Heart left ventricle (tissue), 16 donors: ENCODE measurements at regions not wholly inside any gene's neighbourhood (a gene's known extent, or its start where the extent isn't known, plus 50 kb on each side); places are given as distances from the start of the nearest gene placed in this dataset.

Experiments used
- ATAC-seq, 4 donors: fragments of 200-7000 bp; cut with Tn5 transposase; one replicate each; pipeline ENCODE4 v1.9.1; 2020 to 2022; ENCODE audit warnings: moderate library complexity in 4 of 4, mild to moderate bottlenecking in 3 of 4, moderate number of reproducible peaks in 1 of 4
- DNase-seq, 5 donors: peaks; one replicate each; pipeline ENCODE4 v3.0.0-alpha.2; 2020
- H3K27ac ChIP-seq, 12 donors: fragments of 200-600 bp; sonication (generic) in 4 of 12; one replicate each; pipeline versions ENCODE4 v1.5.0 to v1.8.0; 2016 to 2022; ENCODE audit warnings: mild to moderate bottlenecking in 2 of 12
- H3K27me3 ChIP-seq, 9 donors: fragments of 200-600 bp; sonication (generic) in 2 of 9; one replicate each; pipeline versions ENCODE4 v1.5.1 to v1.8.0; 2016 to 2022; ENCODE audit warnings: mild to moderate bottlenecking in 3 of 9
- H3K36me3 ChIP-seq, 9 donors: fragments of 200-600 bp; sonication (generic) in 2 of 9; one replicate each; pipeline versions ENCODE4 v1.5.0 to v1.8.0; 2018 to 2022; ENCODE audit warnings: mild to moderate bottlenecking in 2 of 9
- H3K4me1 ChIP-seq, 12 donors: fragments of 200-600 bp; sonication (generic) in 4 of 12; one replicate each; pipeline versions ENCODE4 v1.5.0 to v1.8.0; 2016 to 2022; ENCODE audit warnings: mild to moderate bottlenecking in 3 of 12
- H3K4me3 ChIP-seq, 12 donors: fragments of 200-600 bp; sonication (generic) in 4 of 12; one replicate each; pipeline versions ENCODE4 v1.5.0 to v1.8.0; 2017 to 2022; ENCODE audit warnings: mild to moderate bottlenecking in 9 of 12, moderate library complexity in 4 of 12
- H3K9me3 ChIP-seq, 12 donors: fragments of 200-600 bp; sonication (generic) in 4 of 12; one replicate each; pipeline versions ENCODE4 v1.5.0 to v1.8.0; 2016 to 2022; ENCODE audit warnings: mild to moderate bottlenecking in 1 of 12
- POLR2A ChIP-seq, 2 donors: fragments of 450-650 bp; IDR thresholded peaks; one replicate each; pipeline ENCODE4 v1.6.1; 2017; ENCODE audit warnings: antibody characterized with exemption in 2 of 2, mild to moderate bottlenecking in 2 of 2, moderate library complexity in 2 of 2
- WGBS, 4 donors: extraction: QIAGEN DNeasy Blood & Tissue Kit in 2 of 4; methylation state at CpG; one replicate each; pipeline versions ENCODE4 v1.1.5 to v1.1.7; 2013 to 2018; 5-methylcytosine and 5-hydroxymethylcytosine counted together
- intact Hi-C, 10 donors: fragments of 100-400 bp; cut with DNase I; formaldehyde crosslinking; loops; one replicate each; pipeline versions ENCODE4 v1.11.1 to v1.14.2; 2022
- TF ChIP-seq, protein P1 (sequence below), 12 donors: fragments of 200-600 bp; sonication (generic) in 4 of 12; IDR thresholded peaks; one replicate each; pipeline versions ENCODE4 v1.5.0 to v1.8.0; 2018 to 2022; ENCODE audit warnings: antibody characterized with exemption in 12 of 12, mild to moderate bottlenecking in 5 of 12
- donor health status: ischemic (EF 13 %, LVEDD 7.1; RV severe dilation, severe dysfunction).
- donor health status: healthy with polysubstance abuse.
- donor health status: DM: no; HTN: yes; CAD: no.
- donor health status: DM: no; HTN: no; CAD: no.
- donor health status: ischemic (EF 25% LVEDD 6.9; RV normal size, moderate dysfunction).
- donor health status: ischemic (EF 25% LVEDD 5.7; RV mildly dilated, moderate dysfunction).
- donor health status: healthy.
- donor health status: DM: yes; HTN: yes; CAD: no.
- donor health status: ischemic (EF 35%, LVEDD 5.7; RV mildly dilated, moderate dysfunction).
- donor health status: nonischemic (EF 11% LVEDD 7.7; RV severe dilation, severe dysfunction).
- donor health status: DM: yes; HTN: yes; CAD: no.
- donor health status: PGD.
- donor health status: ischemic (EF 29% LVEDD 5.4; RV normal size, mild dysfunction).
- donor health status: nonischemic (EF 23%, LVEDD 6.1; RV moderate dilation, normal function).

DNA sequence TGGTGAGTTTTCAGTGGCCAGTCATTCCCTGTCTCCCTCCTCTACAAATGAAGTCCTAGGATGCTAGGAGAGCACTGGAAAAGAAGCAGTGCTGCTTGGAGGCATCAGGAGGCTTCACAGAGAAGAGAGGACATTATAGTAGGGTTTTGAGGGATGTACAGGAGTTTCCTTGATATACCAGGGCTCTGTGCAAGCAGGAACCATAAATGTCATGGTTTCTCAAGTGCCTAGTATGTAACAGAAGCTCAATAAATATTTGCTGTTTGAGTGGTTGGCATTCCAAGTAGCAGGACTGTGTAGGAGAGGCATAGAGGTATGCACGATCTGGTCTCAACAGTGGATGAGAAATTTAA, 133.5 kb upstream of the WNT4 start:
- intact Hi-C loops = loop anchor here in 9 of 10 donors (5.0 to 10.0 kb wide), 3 partner anchors 142 to 172 kb away; no protein-coding TSS in a partner anchor
- TF ChIP-seq POLR2A (IDR thresholded peaks at IDR 0.05) = no peak
- TF ChIP-seq, protein P1, sequence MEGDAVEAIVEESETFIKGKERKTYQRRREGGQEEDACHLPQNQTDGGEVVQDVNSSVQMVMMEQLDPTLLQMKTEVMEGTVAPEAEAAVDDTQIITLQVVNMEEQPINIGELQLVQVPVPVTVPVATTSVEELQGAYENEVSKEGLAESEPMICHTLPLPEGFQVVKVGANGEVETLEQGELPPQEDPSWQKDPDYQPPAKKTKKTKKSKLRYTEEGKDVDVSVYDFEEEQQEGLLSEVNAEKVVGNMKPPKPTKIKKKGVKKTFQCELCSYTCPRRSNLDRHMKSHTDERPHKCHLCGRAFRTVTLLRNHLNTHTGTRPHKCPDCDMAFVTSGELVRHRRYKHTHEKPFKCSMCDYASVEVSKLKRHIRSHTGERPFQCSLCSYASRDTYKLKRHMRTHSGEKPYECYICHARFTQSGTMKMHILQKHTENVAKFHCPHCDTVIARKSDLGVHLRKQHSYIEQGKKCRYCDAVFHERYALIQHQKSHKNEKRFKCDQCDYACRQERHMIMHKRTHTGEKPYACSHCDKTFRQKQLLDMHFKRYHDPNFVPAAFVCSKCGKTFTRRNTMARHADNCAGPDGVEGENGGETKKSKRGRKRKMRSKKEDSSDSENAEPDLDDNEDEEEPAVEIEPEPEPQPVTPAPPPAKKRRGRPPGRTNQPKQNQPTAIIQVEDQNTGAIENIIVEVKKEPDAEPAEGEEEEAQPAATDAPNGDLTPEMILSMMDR (IDR thresholded peaks at IDR 0.05) = no peak
- peaks cover 0 to 8% (median 0%) of the 10 kb centered on the region in 12 donors for H3K9me3 ChIP-seq
- H3K36me3 ChIP-seq = no peaks in the 10 kb centered on the region
- H3K27ac ChIP-seq = no peak overlapping the region
- WGBS, 4 donors = 64 to 94% (median 72%) methylated on average over 1 of the region's 1 CpG
- no peaks in the 10 kb centered on the region for H3K4me1 ChIP-seq
- DNase-seq = no peak
- no peak overlapping the region for H3K4me3 ChIP-seq
- no peak for ATAC-seq
- H3K27me3 ChIP-seq = peaks cover 0 to 50% (median 0%) of the 10 kb centered on the region in 9 donors

DNA sequence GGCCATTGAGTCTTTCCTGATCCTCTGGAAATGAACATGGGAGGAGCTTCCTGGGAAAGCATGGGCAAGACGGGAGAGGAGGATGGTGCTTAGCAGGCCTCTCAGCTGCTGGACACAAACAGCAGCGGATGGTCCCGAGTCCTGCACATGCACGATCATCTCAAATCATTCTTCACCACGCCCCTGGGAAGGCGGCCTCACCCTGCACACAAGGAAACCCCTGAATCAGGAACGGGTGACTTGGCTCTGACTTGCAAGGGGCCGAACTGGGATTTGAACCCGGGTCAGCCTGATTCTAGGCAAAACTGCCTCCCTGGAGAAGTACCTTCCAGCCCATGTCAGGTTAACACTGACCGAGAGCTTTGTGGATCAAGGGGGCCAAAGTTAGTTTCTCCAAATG, 134.8 kb upstream of the WNT4 start:
- H3K4me3 ChIP-seq = no peak overlapping the region
- intact Hi-C loops = loop anchor here in 9 of 10 donors (5.0 to 10.0 kb wide), 3 partner anchors 143 to 173 kb away; no protein-coding TSS in a partner anchor
- 73 to 78% (median 76%) methylated on average over 7 to 10 of the region's 10 CpGs for WGBS, 4 donors
- H3K27me3 ChIP-seq = peaks cover 0 to 45% (median 0%) of the 10 kb centered on the region in 9 donors
- H3K9me3 ChIP-seq = peaks cover 0 to 8% (median 0%) of the 10 kb centered on the region in 12 donors
- no peak for TF ChIP-seq POLR2A (IDR thresholded peaks at IDR 0.05)
- TF ChIP-seq, protein P1 (IDR thresholded peaks at IDR 0.05) = no peak
- ATAC-seq = no peak
- no peaks in the 10 kb centered on the region for H3K36me3 ChIP-seq
- no peak for DNase-seq
- H3K4me1 ChIP-seq = no peaks in the 10 kb centered on the region
- H3K27ac ChIP-seq = no peak overlapping the region

DNA sequence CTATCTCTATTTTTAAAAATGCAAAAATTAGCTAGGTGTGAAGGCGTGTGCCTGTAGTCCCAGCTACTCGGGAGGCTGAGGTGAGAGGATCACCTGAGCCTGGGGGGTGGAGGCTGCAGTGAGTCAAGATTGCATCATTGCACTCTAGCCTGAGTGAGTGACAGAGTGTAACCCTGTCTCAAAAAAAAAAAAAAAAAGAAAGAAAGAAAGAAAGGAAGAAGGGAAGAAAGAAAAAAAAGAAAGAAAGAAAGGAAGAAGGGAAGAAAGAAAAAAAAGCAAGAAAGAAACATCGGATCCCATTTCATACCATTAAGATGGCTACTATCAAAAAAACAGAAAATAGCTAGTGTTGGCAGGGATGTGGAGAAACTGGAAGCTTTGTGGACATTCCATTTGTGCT, 136.8 kb upstream of the WNT4 start:
- intact Hi-C loops = loop anchor here in 9 of 10 donors (5.0 to 10.0 kb wide), 3 partner anchors 145 to 175 kb away; no protein-coding TSS in a partner anchor
- 85 to 93% (median 90%) methylated on average over 3 of the region's 3 CpGs for WGBS, 4 donors
- no peaks in the 10 kb centered on the region for H3K4me1 ChIP-seq
- no peak overlapping the region for H3K4me3 ChIP-seq
- no peak for TF ChIP-seq POLR2A (IDR thresholded peaks at IDR 0.05)
- TF ChIP-seq, protein P1 (IDR thresholded peaks at IDR 0.05) = no peak
- DNase-seq = no peak
- H3K27ac ChIP-seq = no peak overlapping the region
- H3K36me3 ChIP-seq = no peaks in the 10 kb centered on the region
- peaks cover 0 to 42% (median 0%) of the 10 kb centered on the region in 9 donors for H3K27me3 ChIP-seq
- ATAC-seq = no peak
- peaks cover 0 to 8% (median 0%) of the 10 kb centered on the region in 12 donors for H3K9me3 ChIP-seq

DNA sequence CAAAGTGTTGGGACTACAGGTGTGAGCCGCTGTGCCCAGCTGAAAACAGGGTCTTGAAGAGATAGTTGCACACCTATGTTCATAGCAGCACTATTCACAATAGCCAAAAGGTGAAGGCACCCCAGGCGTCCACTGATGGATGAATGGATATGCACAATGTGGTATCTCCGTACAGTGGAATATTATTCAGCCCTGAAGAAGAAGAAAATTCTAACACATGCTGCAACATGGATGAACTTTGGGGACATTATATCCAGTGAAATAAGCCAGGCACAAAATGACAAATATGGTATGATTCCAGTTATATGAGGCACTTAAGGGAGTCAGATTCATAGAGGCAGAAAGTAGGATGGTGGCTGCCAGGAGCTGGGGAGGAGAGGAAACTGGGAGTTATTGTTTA, 137.6 kb upstream of the WNT4 start:
- intact Hi-C loops = no loop called here
- 86 to 93% (median 90%) methylated on average over 3 of the region's 3 CpGs for WGBS, 4 donors
- peaks cover 0 to 35% (median 0%) of the 10 kb centered on the region in 9 donors for H3K27me3 ChIP-seq

More for the DNA sequence above, 137.6 kb upstream of the WNT4 start:
- ATAC-seq (no peak), DNase-seq (no peak)
- Histone ChIP-seq H3K36me3 (no peaks in the 10 kb centered on the region), H3K4me1 (no peaks in the 10 kb centered on the region), H3K27ac (no peak overlapping the region), H3K9me3 (peaks cover 0 to 8% (median 0%) of the 10 kb centered on the region in 12 donors), H3K4me3 (no peak overlapping the region)
- TF ChIP-seq, protein P1 (IDR thresholded peaks at IDR 0.05) = no peak
- TF ChIP-seq POLR2A (IDR thresholded peaks at IDR 0.05) = no peak
